ENCODE measurements at regions not wholly inside any gene's neighbourhood (a gene's known extent, or its start where the extent isn't known, plus 50 kb on each side); places are given as distances from the start of the nearest gene placed in this dataset.

- TF ChIP-seq, protein P1, sequence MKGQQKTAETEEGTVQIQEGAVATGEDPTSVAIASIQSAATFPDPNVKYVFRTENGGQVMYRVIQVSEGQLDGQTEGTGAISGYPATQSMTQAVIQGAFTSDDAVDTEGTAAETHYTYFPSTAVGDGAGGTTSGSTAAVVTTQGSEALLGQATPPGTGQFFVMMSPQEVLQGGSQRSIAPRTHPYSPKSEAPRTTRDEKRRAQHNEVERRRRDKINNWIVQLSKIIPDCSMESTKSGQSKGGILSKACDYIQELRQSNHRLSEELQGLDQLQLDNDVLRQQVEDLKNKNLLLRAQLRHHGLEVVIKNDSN (IDR thresholded peaks at IDR 0.05): no peak
- TF ChIP-seq, protein P2, sequence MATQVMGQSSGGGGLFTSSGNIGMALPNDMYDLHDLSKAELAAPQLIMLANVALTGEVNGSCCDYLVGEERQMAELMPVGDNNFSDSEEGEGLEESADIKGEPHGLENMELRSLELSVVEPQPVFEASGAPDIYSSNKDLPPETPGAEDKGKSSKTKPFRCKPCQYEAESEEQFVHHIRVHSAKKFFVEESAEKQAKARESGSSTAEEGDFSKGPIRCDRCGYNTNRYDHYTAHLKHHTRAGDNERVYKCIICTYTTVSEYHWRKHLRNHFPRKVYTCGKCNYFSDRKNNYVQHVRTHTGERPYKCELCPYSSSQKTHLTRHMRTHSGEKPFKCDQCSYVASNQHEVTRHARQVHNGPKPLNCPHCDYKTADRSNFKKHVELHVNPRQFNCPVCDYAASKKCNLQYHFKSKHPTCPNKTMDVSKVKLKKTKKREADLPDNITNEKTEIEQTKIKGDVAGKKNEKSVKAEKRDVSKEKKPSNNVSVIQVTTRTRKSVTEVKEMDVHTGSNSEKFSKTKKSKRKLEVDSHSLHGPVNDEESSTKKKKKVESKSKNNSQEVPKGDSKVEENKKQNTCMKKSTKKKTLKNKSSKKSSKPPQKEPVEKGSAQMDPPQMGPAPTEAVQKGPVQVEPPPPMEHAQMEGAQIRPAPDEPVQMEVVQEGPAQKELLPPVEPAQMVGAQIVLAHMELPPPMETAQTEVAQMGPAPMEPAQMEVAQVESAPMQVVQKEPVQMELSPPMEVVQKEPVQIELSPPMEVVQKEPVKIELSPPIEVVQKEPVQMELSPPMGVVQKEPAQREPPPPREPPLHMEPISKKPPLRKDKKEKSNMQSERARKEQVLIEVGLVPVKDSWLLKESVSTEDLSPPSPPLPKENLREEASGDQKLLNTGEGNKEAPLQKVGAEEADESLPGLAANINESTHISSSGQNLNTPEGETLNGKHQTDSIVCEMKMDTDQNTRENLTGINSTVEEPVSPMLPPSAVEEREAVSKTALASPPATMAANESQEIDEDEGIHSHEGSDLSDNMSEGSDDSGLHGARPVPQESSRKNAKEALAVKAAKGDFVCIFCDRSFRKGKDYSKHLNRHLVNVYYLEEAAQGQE (IDR thresholded peaks at IDR 0.05; ENCODE audit: low read depth): no peak
- no peak for TF ChIP-seq TEAD4 (IDR thresholded peaks at IDR 0.05)
- no peak for TF ChIP-seq TCF12 (IDR thresholded peaks at IDR 0.05; ENCODE audit: low read depth)
- no peak for TF ChIP-seq FOXM1 (IDR thresholded peaks at IDR 0.05; ENCODE audit: borderline replicate concordance, low read depth)
Observed at GRCh38 chr2:164039270-164039669, 303.5 kb upstream of the FIGN start.

- TF ChIP-seq CEBPB (IDR thresholded peaks at IDR 0.05): no peak
- no peak for TF ChIP-seq RAD21 (IDR thresholded peaks at IDR 0.05; ENCODE audit: low read depth)
- TF ChIP-seq TAF1 (IDR thresholded peaks at IDR 0.05; ENCODE audit: low read depth): no peak
- TF ChIP-seq NFIC (IDR thresholded peaks at IDR 0.05): no peak
- TF ChIP-seq, protein P2 (IDR thresholded peaks at IDR 0.05; ENCODE audit: low read depth): no peak
- TF ChIP-seq TCF12 (IDR thresholded peaks at IDR 0.05; ENCODE audit: low read depth): no peak
- no peak for TF ChIP-seq EP300 (IDR thresholded peaks at IDR 0.05; ENCODE audit: borderline replicate concordance)
Observed at GRCh38 chr2:164032995-164033394, 297.2 kb upstream of the FIGN start.

GRCh38 chr2:164030623-164031022, 294.8 kb upstream of the FIGN start:
- TF ChIP-seq, protein P2 (IDR thresholded peaks at IDR 0.05; ENCODE audit: low read depth): no peak
- no peak for TF ChIP-seq EGR1 (IDR thresholded peaks at IDR 0.05)

- TF ChIP-seq, protein P2 (IDR thresholded peaks at IDR 0.05; ENCODE audit: low read depth): no peak
- no peak for TF ChIP-seq TAF1 (IDR thresholded peaks at IDR 0.05; ENCODE audit: low read depth)
- TF ChIP-seq, protein P1 (IDR thresholded peaks at IDR 0.05): no peak
- no peak for TF ChIP-seq TCF12 (IDR thresholded peaks at IDR 0.05; ENCODE audit: low read depth)
- no peak for TF ChIP-seq CREB1 (IDR thresholded peaks at IDR 0.05; ENCODE audit: low read depth)
- no peak for TF ChIP-seq EP300 (IDR thresholded peaks at IDR 0.05; ENCODE audit: borderline replicate concordance)
- no peak for TF ChIP-seq ZBTB7A (IDR thresholded peaks at IDR 0.05; ENCODE audit: low read depth)
- TF ChIP-seq, protein P3, sequence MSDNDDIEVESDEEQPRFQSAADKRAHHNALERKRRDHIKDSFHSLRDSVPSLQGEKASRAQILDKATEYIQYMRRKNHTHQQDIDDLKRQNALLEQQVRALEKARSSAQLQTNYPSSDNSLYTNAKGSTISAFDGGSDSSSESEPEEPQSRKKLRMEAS (IDR thresholded peaks at IDR 0.05): no peak
- TF ChIP-seq NFIC (IDR thresholded peaks at IDR 0.05): no peak
- no peak for TF ChIP-seq YY1 (IDR thresholded peaks at IDR 0.05; ENCODE audit: low read depth)
Observed at GRCh38 chr2:164028814-164029534, 293.2 kb upstream of the FIGN start.

All from Ishikawa (cell line).